Prostate gland (tissue), 2 donors: ENCODE measurements at regions not wholly inside any gene's neighbourhood (a gene's known extent, or its start where the extent isn't known, plus 50 kb on each side); places are given as distances from the start of the nearest gene placed in this dataset.

Experiments used
- POLR2A ChIP-seq: fragments of 450-650 bp; IDR thresholded peaks from one replicate; pipeline ENCODE4 v1.6.1; 2016; ENCODE audit warnings: antibody characterized with exemption, mild to moderate bottlenecking
- TF ChIP-seq, protein P1 (sequence below), 4 experiments: fragments of 200-600 bp in 2 of 4; fragments of 450-650 bp in 2 of 4; sonication (generic) in 2 of 4; IDR thresholded peaks; 1 replicate in 3 of 4; 2 replicates in 1 of 4; pipeline ENCODE4 v1.5.1; 2016 to 2019; ENCODE audit warnings: antibody characterized with exemption in 4 of 4, mild to moderate bottlenecking in 2 of 4, moderate library complexity in 2 of 4

DNA sequence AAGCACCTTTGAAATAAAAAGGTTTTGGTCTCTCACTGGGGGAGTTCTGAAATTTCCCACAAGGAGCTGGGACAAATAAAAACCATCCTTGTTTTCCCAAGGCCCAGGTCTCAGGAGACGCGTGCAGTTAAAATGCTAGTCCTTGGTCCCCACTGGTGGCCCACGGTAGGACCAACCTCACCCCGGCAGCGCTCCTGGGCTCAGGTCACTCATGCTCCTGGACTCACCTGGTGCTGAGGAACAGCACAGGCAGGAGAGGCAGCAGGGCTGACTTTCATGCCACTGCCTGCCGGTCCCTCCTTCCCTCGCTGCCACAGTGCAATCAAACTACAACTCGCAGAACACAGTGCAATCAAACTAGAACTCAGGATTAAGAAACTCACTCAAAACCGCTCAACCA, 356.8 kb upstream of the CCDC179 start:
- TF ChIP-seq, protein P1, sequence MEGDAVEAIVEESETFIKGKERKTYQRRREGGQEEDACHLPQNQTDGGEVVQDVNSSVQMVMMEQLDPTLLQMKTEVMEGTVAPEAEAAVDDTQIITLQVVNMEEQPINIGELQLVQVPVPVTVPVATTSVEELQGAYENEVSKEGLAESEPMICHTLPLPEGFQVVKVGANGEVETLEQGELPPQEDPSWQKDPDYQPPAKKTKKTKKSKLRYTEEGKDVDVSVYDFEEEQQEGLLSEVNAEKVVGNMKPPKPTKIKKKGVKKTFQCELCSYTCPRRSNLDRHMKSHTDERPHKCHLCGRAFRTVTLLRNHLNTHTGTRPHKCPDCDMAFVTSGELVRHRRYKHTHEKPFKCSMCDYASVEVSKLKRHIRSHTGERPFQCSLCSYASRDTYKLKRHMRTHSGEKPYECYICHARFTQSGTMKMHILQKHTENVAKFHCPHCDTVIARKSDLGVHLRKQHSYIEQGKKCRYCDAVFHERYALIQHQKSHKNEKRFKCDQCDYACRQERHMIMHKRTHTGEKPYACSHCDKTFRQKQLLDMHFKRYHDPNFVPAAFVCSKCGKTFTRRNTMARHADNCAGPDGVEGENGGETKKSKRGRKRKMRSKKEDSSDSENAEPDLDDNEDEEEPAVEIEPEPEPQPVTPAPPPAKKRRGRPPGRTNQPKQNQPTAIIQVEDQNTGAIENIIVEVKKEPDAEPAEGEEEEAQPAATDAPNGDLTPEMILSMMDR (IDR thresholded peaks at IDR 0.05): no peak
- no peak for TF ChIP-seq POLR2A
